Esophagus muscularis mucosa (tissue), 4 donors: ENCODE measurements at regions not wholly inside any gene's neighbourhood (a gene's known extent, or its start where the extent isn't known, plus 50 kb on each side); places are given as distances from the start of the nearest gene placed in this dataset.

Source experiments
- DNase-seq: peaks from one replicate; pipeline ENCODE4 v3.0.0-alpha.2; 2017; ENCODE audit errors: extremely low spot score
- H3K27ac ChIP-seq, 4 donors: fragments of 200-600 bp; sonication (generic); replicated peaks in 1 of 4; 1 replicate in 3 of 4; 2 replicates in 1 of 4; pipeline ENCODE4 v1.5.1; 2016 to 2019; ENCODE audit warnings: mild to moderate bottlenecking in 1 of 4
- H3K27me3 ChIP-seq, 4 donors: fragments of 200-600 bp; sonication (generic); one replicate each; pipeline versions ENCODE4 v1.5.1 to v1.6.0; 2016 to 2019
- H3K36me3 ChIP-seq, 4 donors: fragments of 200-600 bp; sonication (generic); one replicate each; pipeline ENCODE4 v1.5.1; 2016 to 2019
- H3K4me1 ChIP-seq, 4 donors: fragments of 200-600 bp; sonication (generic); one replicate each; pipeline ENCODE4 v1.5.1; 2016 to 2019
- H3K4me3 ChIP-seq, 4 donors: fragments of 200-600 bp; sonication (generic); 1 replicate in 2 of 4; 2 replicates in 2 of 4; pipeline ENCODE4 v1.5.1; 2016 to 2019; ENCODE audit warnings: mild to moderate bottlenecking in 4 of 4, moderate library complexity in 1 of 4
- H3K9me3 ChIP-seq, 4 donors: fragments of 200-600 bp; sonication (generic); 1 replicate in 3 of 4; 2 replicates in 1 of 4; pipeline ENCODE4 v1.5.1; 2016 to 2019
- CTCF ChIP-seq, 3 experiments: fragments of 200-600 bp in 2 of 3; fragments of 450-650 bp in 1 of 3; sonication (generic) in 2 of 3; IDR thresholded peaks; one replicate each; pipeline ENCODE4 v1.5.1; 2017 to 2019; ENCODE audit warnings: antibody characterized with exemption in 3 of 3, mild to moderate bottlenecking in 2 of 3, moderate library complexity in 1 of 3
- EP300 ChIP-seq: sonication (generic); formaldehyde crosslinking; IDR thresholded peaks from one replicate; pipeline ENCODE4 v1.6.1; 2017; ENCODE audit warnings: antibody characterized with exemption
- POLR2A ChIP-seq: fragments of 450-650 bp; IDR thresholded peaks from one replicate; pipeline ENCODE4 v1.6.1; 2017; ENCODE audit warnings: antibody characterized with exemption, moderate library complexity, mild to moderate bottlenecking, low read depth
- POLR2AphosphoS5 ChIP-seq, 2 donors: sonication (generic); formaldehyde crosslinking; IDR thresholded peaks; one replicate each; pipeline ENCODE4 v1.6.1; 2017; ENCODE audit warnings: antibody characterized with exemption in 2 of 2
- WGBS: methylation state at CpG from one replicate; pipeline ENCODE4 v1.1.5; 2018; 5-methylcytosine and 5-hydroxymethylcytosine counted together
- intact Hi-C: fragments of 100-400 bp; cut with DNase I; formaldehyde crosslinking; loops from one replicate; pipeline ENCODE4 v1.15.1; 2023

GRCh38 chr14:28323951-28324741, 442.4 kb upstream of the FOXG1 start:
- Histone ChIP-seq H3K27ac (no peak overlapping the region), H3K36me3 (no peaks in the 10 kb centered on the region), H3K4me1 (no peaks in the 10 kb centered on the region), H3K27me3 (no peaks in the 10 kb centered on the region), H3K4me3 (no peak overlapping the region), H3K9me3 (no peaks in the 10 kb centered on the region)
- intact Hi-C loops = no loop called here
- TF ChIP-seq POLR2A (no peak), CTCF (IDR thresholded peaks at IDR 0.05) (no peak), EP300 (no peak), POLR2AphosphoS5 (IDR thresholded peaks at IDR 0.05) (no peak)
- 77% methylated on average over 5 of the region's 5 CpGs for WGBS
- no peak for DNase-seq

GRCh38 chr14:28340816-28341215, 425.8 kb upstream of the FOXG1 start:
- H3K36me3 ChIP-seq = no peaks in the 10 kb centered on the region
- DNase-seq = no peak
- H3K4me1 ChIP-seq = no peaks in the 10 kb centered on the region
- TF ChIP-seq EP300 = no peak
- no peak for TF ChIP-seq POLR2AphosphoS5 (IDR thresholded peaks at IDR 0.05)
- no peak overlapping the region for H3K4me3 ChIP-seq
- no peaks in the 10 kb centered on the region for H3K9me3 ChIP-seq
- intact Hi-C loops = no loop called here
- no peaks in the 10 kb centered on the region for H3K27me3 ChIP-seq
- H3K27ac ChIP-seq = no peak overlapping the region

GRCh38 chr14:28344381-28344780, 422.2 kb upstream of the FOXG1 start:
- Histone ChIP-seq H3K27ac (no peak overlapping the region), H3K4me3 (no peak overlapping the region), H3K27me3 (no peaks in the 10 kb centered on the region), H3K9me3 (no peaks in the 10 kb centered on the region), H3K36me3 (no peaks in the 10 kb centered on the region), H3K4me1 (no peaks in the 10 kb centered on the region)
- TF ChIP-seq POLR2A (no peak), POLR2AphosphoS5 (IDR thresholded peaks at IDR 0.05) (no peak), CTCF (IDR thresholded peaks at IDR 0.05) (no peak), EP300 (no peak)
- intact Hi-C loops = no loop called here
- no peak for DNase-seq

GRCh38 chr14:28348797-28349196, 417.8 kb upstream of the FOXG1 start:
- intact Hi-C loops = no loop called here
- no peak for DNase-seq
- TF ChIP-seq CTCF (IDR thresholded peaks at IDR 0.05) (no peak), POLR2A (no peak)
- no peak overlapping the region for H3K27ac ChIP-seq
- H3K4me3 ChIP-seq = no peak overlapping the region
- H3K27me3 ChIP-seq = no peaks in the 10 kb centered on the region
- H3K9me3 ChIP-seq = no peaks in the 10 kb centered on the region
- WGBS = 88% methylated on average over 4 of the region's 5 CpGs
- H3K4me1 ChIP-seq = no peaks in the 10 kb centered on the region
- no peaks in the 10 kb centered on the region for H3K36me3 ChIP-seq

- TF ChIP-seq POLR2AphosphoS5 (IDR thresholded peaks at IDR 0.05) (no peak), CTCF (IDR thresholded peaks at IDR 0.05) (no peak), POLR2A (no peak), EP300 (no peak)
- intact Hi-C loops = no loop called here
- Histone ChIP-seq H3K27ac (no peak overlapping the region), H3K4me3 (no peak overlapping the region), H3K36me3 (no peaks in the 10 kb centered on the region), H3K4me1 (no peaks in the 10 kb centered on the region), H3K27me3 (no peaks in the 10 kb centered on the region), H3K9me3 (peaks cover 0 to 8% (median 3%) of the 10 kb centered on the region in 4 donors)
- 50% methylated on average over 1 of the region's 1 CpG for WGBS
- DNase-seq = no peak
These were observed 409.8 kb upstream of the FOXG1 start for GRCh38 chr14:28356819-28357218.
